Smooth muscle cell (in vitro differentiated cells): ENCODE measurements at regions not wholly inside any gene's neighbourhood (a gene's known extent, or its start where the extent isn't known, plus 50 kb on each side); places are given as distances from the start of the nearest gene placed in this dataset.

Source experiments
- DNase-seq: peaks from one replicate; lab custom pipeline; 2025; ENCODE audit not compliant: unreplicated experiment; lab: John Stamatoyannopoulos, UW
- H2AFZ ChIP-seq: fragments of 200-600 bp; sonication (generic); 2 replicates; pipeline ENCODE4 v1.6.0; 2016; ENCODE audit warnings: antibody characterized with exemption, low read depth, mild to moderate bottlenecking
- H3F3A ChIP-seq: fragments of 200-600 bp; sonication (generic); 2 replicates; pipeline ENCODE4 v1.6.0; 2017; ENCODE audit warnings: antibody characterized with exemption, low read depth
- H3K27ac ChIP-seq: fragments of 200-600 bp; sonication (generic); 2 replicates; pipeline ENCODE4 v1.5.1; 2016; ENCODE audit warnings: low read depth, mild to moderate bottlenecking
- H3K27me3 ChIP-seq: fragments of 200-600 bp; sonication (generic); 2 replicates; pipeline ENCODE4 v1.6.1; 2016; ENCODE audit warnings: low read depth, mild to moderate bottlenecking
- H3K36me3 ChIP-seq: fragments of 200-600 bp; sonication (generic); 2 replicates; pipeline ENCODE4 v1.5.1; 2016; ENCODE audit warnings: low read depth
- H3K4me1 ChIP-seq: fragments of 200-600 bp; sonication (generic); 2 replicates; pipeline ENCODE4 v1.5.1; 2016; ENCODE audit warnings: low read depth
- H3K4me2 ChIP-seq: fragments of 200-600 bp; sonication (generic); 2 replicates; pipeline ENCODE4 v1.6.0; 2016; ENCODE audit warnings: mild to moderate bottlenecking
- H3K4me3 ChIP-seq: fragments of 200-600 bp; sonication (generic); 2 replicates; pipeline ENCODE4 v1.5.1; 2016; ENCODE audit warnings: mild to moderate bottlenecking
- H3K79me2 ChIP-seq: fragments of 200-600 bp; sonication (generic); 2 replicates; pipeline ENCODE4 v1.6.0; 2016; ENCODE audit warnings: low read depth, mild to moderate bottlenecking
- H3K9ac ChIP-seq: fragments of 200-600 bp; sonication (generic); 2 replicates; pipeline ENCODE4 v1.6.0; 2016; ENCODE audit warnings: low read depth
- H3K9me3 ChIP-seq: fragments of 200-600 bp; sonication (generic); replicated peaks from 2 replicates; pipeline ENCODE4 v1.5.1; 2016; ENCODE audit warnings: low read depth
- H4K20me1 ChIP-seq: fragments of 200-600 bp; sonication (generic); 2 replicates; pipeline ENCODE4 v1.6.0; 2016; ENCODE audit warnings: low read depth
- CTCF ChIP-seq: fragments of 200-600 bp; sonication (generic); IDR thresholded peaks from 2 replicates; pipeline ENCODE4 v1.5.1; 2017; ENCODE audit warnings: borderline replicate concordance, mild to moderate bottlenecking, antibody characterized with exemption; ENCODE audit not compliant: insufficient read depth, poor library complexity, severe bottlenecking
- WGBS: methylation state at CpG from one replicate; pipeline ENCODE4 v1.1.7; 2016; ENCODE audit warnings: low lambda C conversion rate; 5-methylcytosine and 5-hydroxymethylcytosine counted together

GRCh38 chr3:177441276-177441812 lies 244.1 kb upstream of the TBL1XR1 start:
- Histone ChIP-seq H3K36me3 (no peaks in the 10 kb centered on the region), H3K4me2 (no peak overlapping the region), H2AFZ (no peak overlapping the region), H3K4me3 (no peak overlapping the region), H3F3A (no peaks in the 10 kb centered on the region), H4K20me1 (no peaks in the 10 kb centered on the region), H3K9ac (no peak overlapping the region), H3K4me1 (no peaks in the 10 kb centered on the region), H3K27me3 (no peaks in the 10 kb centered on the region), H3K27ac (no peak overlapping the region), H3K79me2 (no peaks in the 10 kb centered on the region), H3K9me3 (no peaks in the 10 kb centered on the region)
- no peak for TF ChIP-seq CTCF
- WGBS, result 95% methylated on average over 1 of the region's 1 CpG
- DNase-seq, result no peak

- no peak for DNase-seq
- 87% methylated on average over 12 of the region's 12 CpGs for WGBS
- no peaks in the 10 kb centered on the region for H3K9me3 ChIP-seq
Observed at GRCh38 chr3:177441813-177442646, 244.7 kb upstream of the TBL1XR1 start.

GRCh38 chr3:177443469-177443868 lies 246.2 kb upstream of the TBL1XR1 start:
- DNase-seq, result no peak
- Histone ChIP-seq H2AFZ (no peak overlapping the region), H3F3A (no peaks in the 10 kb centered on the region), H3K27me3 (no peaks in the 10 kb centered on the region), H3K9ac (no peak overlapping the region), H3K36me3 (no peaks in the 10 kb centered on the region), H3K4me3 (no peak overlapping the region), H3K4me1 (no peaks in the 10 kb centered on the region), H4K20me1 (no peaks in the 10 kb centered on the region), H3K4me2 (no peak overlapping the region), H3K79me2 (no peaks in the 10 kb centered on the region), H3K27ac (peak overlapping the region; percentile 46), H3K9me3 (no peaks in the 10 kb centered on the region)
- TF ChIP-seq CTCF, result no peak
- 32% methylated on average over 3 of the region's 3 CpGs for WGBS

More at GRCh38 chr3:177441813-177442646, 244.7 kb upstream of the TBL1XR1 start:
- H3K79me2 ChIP-seq, result no peaks in the 10 kb centered on the region
- H3K4me1 ChIP-seq, result no peaks in the 10 kb centered on the region
- H3K4me3 ChIP-seq, result no peak overlapping the region
- no peaks in the 10 kb centered on the region for H3F3A ChIP-seq
- H3K4me2 ChIP-seq, result no peak overlapping the region
- no peak for TF ChIP-seq CTCF
- H2AFZ ChIP-seq, result peak overlapping the region; percentile 58
- no peak overlapping the region for H3K9ac ChIP-seq
- H3K27me3 ChIP-seq, result no peaks in the 10 kb centered on the region
- H4K20me1 ChIP-seq, result no peaks in the 10 kb centered on the region
- no peaks in the 10 kb centered on the region for H3K36me3 ChIP-seq
- no peak overlapping the region for H3K27ac ChIP-seq
